ENCODE measurements at regions not wholly inside any gene's neighbourhood (a gene's known extent, or its start where the extent isn't known, plus 50 kb on each side); places are given as distances from the start of the nearest gene placed in this dataset.
A peak's percentile ranks its signal among the peaks of the same experiment; 100 is the strongest.

DNA sequence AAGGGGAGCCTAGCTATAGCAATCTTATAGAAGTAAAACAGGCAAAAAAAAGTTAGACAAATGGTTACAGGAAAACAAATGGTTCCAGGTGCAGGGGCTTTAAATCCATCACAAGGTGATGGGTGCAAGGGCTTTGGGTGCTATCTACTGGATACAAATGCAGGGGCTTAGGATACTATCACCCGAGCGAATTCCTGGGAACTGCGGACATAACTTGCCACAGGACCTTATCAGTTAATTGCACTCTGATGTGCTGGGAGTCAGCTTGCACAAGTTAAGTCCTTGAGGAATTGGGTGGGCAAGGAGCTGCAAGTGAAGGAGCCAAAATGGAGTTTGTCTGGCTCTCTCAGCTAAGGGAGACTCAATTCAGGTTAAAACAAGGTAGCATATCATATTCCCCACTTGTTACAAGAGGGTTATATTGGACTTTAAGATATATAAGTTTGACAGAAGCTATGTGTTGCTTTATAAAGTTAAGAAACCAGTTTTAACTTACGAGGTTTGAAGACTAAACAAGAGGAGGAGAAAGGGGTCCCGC lies 115.0 kb upstream of the PZP start (continued):
- TF ChIP-seq IKZF1 (conservative IDR thresholded peaks at IDR 0.05) (no peak), TARDBP (IDR thresholded peaks at IDR 0.05; ENCODE audit: borderline replicate concordance) (no peak)
- TF ChIP-seq, protein P1, sequence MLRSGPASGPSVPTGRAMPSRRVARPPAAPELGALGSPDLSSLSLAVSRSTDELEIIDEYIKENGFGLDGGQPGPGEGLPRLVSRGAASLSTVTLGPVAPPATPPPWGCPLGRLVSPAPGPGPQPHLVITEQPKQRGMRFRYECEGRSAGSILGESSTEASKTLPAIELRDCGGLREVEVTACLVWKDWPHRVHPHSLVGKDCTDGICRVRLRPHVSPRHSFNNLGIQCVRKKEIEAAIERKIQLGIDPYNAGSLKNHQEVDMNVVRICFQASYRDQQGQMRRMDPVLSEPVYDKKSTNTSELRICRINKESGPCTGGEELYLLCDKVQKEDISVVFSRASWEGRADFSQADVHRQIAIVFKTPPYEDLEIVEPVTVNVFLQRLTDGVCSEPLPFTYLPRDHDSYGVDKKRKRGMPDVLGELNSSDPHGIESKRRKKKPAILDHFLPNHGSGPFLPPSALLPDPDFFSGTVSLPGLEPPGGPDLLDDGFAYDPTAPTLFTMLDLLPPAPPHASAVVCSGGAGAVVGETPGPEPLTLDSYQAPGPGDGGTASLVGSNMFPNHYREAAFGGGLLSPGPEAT (IDR thresholded peaks at IDR 0.05; ENCODE audit: low read depth) = no peak
- TF ChIP-seq, protein P2, sequence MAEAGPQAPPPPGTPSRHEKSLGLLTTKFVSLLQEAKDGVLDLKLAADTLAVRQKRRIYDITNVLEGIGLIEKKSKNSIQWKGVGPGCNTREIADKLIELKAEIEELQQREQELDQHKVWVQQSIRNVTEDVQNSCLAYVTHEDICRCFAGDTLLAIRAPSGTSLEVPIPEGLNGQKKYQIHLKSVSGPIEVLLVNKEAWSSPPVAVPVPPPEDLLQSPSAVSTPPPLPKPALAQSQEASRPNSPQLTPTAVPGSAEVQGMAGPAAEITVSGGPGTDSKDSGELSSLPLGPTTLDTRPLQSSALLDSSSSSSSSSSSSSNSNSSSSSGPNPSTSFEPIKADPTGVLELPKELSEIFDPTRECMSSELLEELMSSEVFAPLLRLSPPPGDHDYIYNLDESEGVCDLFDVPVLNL (IDR thresholded peaks at IDR 0.05; ENCODE audit: low read depth, low read length) = no peak
- TF ChIP-seq, protein P3, sequence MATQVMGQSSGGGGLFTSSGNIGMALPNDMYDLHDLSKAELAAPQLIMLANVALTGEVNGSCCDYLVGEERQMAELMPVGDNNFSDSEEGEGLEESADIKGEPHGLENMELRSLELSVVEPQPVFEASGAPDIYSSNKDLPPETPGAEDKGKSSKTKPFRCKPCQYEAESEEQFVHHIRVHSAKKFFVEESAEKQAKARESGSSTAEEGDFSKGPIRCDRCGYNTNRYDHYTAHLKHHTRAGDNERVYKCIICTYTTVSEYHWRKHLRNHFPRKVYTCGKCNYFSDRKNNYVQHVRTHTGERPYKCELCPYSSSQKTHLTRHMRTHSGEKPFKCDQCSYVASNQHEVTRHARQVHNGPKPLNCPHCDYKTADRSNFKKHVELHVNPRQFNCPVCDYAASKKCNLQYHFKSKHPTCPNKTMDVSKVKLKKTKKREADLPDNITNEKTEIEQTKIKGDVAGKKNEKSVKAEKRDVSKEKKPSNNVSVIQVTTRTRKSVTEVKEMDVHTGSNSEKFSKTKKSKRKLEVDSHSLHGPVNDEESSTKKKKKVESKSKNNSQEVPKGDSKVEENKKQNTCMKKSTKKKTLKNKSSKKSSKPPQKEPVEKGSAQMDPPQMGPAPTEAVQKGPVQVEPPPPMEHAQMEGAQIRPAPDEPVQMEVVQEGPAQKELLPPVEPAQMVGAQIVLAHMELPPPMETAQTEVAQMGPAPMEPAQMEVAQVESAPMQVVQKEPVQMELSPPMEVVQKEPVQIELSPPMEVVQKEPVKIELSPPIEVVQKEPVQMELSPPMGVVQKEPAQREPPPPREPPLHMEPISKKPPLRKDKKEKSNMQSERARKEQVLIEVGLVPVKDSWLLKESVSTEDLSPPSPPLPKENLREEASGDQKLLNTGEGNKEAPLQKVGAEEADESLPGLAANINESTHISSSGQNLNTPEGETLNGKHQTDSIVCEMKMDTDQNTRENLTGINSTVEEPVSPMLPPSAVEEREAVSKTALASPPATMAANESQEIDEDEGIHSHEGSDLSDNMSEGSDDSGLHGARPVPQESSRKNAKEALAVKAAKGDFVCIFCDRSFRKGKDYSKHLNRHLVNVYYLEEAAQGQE (IDR thresholded peaks at IDR 0.05; ENCODE audit: low read depth, low read length) = no peak

DNA sequence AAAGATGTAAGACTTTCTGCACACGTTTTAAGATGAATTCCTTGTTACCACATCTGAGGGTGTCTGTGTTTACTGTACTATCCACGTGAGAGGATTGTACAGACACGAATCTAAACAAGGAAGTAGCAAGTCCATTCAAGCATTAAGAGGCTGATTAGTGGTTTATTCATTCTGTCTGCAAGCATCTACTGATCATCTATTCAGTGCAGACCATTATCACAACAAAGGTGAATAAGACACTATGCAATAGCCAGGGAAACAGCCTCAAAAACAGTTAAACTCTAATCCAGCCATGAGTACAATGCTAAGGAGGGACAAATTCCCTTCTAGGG lies 111.6 kb upstream of the PZP start:
- ChIA-PET RAD21 (ENCODE audit: unreplicated experiment) (no interaction called here), CTCF (no interaction called here), SMC1A (ENCODE audit: uncharacterized antibody, unreplicated experiment) (no interaction called here), POLR2A (no interaction called here)
- Histone ChIP-seq H3K9ac (ENCODE audit: control insufficient read depth, insufficient read depth, low read length) (no peak overlapping the region), H3K36me3 (ENCODE audit: control insufficient read depth in 2 of 2, insufficient read depth in 2 of 2, low read length in 1 of 2) (no peaks in the 10 kb centered on the region), H3K27me3 (replicated peaks in 1 of 2; ENCODE audit: control insufficient read depth in 2 of 2, insufficient read depth in 2 of 2, low read length in 1 of 2) (no peaks in the 10 kb centered on the region), H3K4me2 (ENCODE audit: control insufficient read depth, insufficient read depth) (peak overlapping the region; percentile 18), H3K9me3 (replicated peaks; ENCODE audit: control insufficient read depth, insufficient read depth, low read length) (no peaks in the 10 kb centered on the region), H4K20me1 (ENCODE audit: control insufficient read depth, insufficient read depth) (no peaks in the 10 kb centered on the region), H3K79me2 (ENCODE audit: control insufficient read depth, insufficient read depth, low read length) (no peaks in the 10 kb centered on the region), H3K4me3 (no peak overlapping the region), H2AFZ (ENCODE audit: control insufficient read depth, low read depth, low read length) (no peak overlapping the region; the same call in none of the 2 replicates), H3K27ac (ENCODE audit: control insufficient read depth, insufficient read depth) (no peak overlapping the region), H3K4me1 (ENCODE audit: control insufficient read depth, insufficient read depth, low read length) (peaks cover 7% of the 10 kb centered on the region)
- BruUV-seq (replicated peaks) = no TSS peak
- DNase-seq (ENCODE audit: low read depth, low spot score) = no peak
- intact Hi-C loops (cut with micrococcal nuclease; ENCODE audit: unreplicated experiment) = no loop called here
- no peak for FAIRE-seq
- 1% methylated on average over 3 of the region's 3 CpGs for WGBS (ENCODE audit: insufficient coverage, insufficient replicate concordance, low lambda C conversion rate, missing lambda C conversion rate)
- peak; percentile 86 for ATAC-seq
- in situ Hi-C loops (cut with MboI) = no loop called here
- TF ChIP-seq TARDBP (IDR thresholded peaks at IDR 0.05; ENCODE audit: borderline replicate concordance) (no peak), IKZF2 (IDR thresholded peaks at IDR 0.05) (0 out of 4 replicates have a peak, but pooled peaks of 1 of the 2 experiments have one; percentile 5), CBX5 (IDR thresholded peaks at IDR 0.05; ENCODE audit: low read depth) (no peak), RAD21 (IDR thresholded peaks at IDR 0.05; ENCODE audit: insufficient read depth, low read depth, low read length) (no peak), NR2F1 (conservative IDR thresholded peaks at IDR 0.05) (no peak)
- TF ChIP-seq, protein P4, sequence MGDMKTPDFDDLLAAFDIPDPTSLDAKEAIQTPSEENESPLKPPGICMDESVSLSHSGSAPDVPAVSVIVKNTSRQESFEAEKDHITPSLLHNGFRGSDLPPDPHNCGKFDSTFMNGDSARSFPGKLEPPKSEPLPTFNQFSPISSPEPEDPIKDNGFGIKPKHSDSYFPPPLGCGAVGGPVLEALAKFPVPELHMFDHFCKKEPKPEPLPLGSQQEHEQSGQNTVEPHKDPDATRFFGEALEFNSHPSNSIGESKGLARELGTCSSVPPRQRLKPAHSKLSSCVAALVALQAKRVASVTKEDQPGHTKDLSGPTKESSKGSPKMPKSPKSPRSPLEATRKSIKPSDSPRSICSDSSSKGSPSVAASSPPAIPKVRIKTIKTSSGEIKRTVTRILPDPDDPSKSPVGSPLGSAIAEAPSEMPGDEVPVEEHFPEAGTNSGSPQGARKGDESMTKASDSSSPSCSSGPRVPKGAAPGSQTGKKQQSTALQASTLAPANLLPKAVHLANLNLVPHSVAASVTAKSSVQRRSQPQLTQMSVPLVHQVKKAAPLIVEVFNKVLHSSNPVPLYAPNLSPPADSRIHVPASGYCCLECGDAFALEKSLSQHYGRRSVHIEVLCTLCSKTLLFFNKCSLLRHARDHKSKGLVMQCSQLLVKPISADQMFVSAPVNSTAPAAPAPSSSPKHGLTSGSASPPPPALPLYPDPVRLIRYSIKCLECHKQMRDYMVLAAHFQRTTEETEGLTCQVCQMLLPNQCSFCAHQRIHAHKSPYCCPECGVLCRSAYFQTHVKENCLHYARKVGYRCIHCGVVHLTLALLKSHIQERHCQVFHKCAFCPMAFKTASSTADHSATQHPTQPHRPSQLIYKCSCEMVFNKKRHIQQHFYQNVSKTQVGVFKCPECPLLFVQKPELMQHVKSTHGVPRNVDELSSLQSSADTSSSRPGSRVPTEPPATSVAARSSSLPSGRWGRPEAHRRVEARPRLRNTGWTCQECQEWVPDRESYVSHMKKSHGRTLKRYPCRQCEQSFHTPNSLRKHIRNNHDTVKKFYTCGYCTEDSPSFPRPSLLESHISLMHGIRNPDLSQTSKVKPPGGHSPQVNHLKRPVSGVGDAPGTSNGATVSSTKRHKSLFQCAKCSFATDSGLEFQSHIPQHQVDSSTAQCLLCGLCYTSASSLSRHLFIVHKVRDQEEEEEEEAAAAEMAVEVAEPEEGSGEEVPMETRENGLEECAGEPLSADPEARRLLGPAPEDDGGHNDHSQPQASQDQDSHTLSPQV (IDR thresholded peaks at IDR 0.05) = no peak
- TF ChIP-seq, protein P5, sequence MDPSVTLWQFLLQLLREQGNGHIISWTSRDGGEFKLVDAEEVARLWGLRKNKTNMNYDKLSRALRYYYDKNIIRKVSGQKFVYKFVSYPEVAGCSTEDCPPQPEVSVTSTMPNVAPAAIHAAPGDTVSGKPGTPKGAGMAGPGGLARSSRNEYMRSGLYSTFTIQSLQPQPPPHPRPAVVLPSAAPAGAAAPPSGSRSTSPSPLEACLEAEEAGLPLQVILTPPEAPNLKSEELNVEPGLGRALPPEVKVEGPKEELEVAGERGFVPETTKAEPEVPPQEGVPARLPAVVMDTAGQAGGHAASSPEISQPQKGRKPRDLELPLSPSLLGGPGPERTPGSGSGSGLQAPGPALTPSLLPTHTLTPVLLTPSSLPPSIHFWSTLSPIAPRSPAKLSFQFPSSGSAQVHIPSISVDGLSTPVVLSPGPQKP (IDR thresholded peaks at IDR 0.05; ENCODE audit: low read depth, low read length) = no peak
